ENCODE measurements at regions not wholly inside any gene's neighbourhood (a gene's known extent, or its start where the extent isn't known, plus 50 kb on each side); places are given as distances from the start of the nearest gene placed in this dataset.

GRCh38 chr6:167574431-167575151 lies 249.7 kb downstream of the TTLL2 start:
- TF ChIP-seq POLR2A (IDR thresholded peaks at IDR 0.05; ENCODE audit: low read length), result no peak
- no peak for TF ChIP-seq NFE2L2 (conservative IDR thresholded peaks at IDR 0.05; ENCODE audit: low read length)
- TF ChIP-seq, protein P1, sequence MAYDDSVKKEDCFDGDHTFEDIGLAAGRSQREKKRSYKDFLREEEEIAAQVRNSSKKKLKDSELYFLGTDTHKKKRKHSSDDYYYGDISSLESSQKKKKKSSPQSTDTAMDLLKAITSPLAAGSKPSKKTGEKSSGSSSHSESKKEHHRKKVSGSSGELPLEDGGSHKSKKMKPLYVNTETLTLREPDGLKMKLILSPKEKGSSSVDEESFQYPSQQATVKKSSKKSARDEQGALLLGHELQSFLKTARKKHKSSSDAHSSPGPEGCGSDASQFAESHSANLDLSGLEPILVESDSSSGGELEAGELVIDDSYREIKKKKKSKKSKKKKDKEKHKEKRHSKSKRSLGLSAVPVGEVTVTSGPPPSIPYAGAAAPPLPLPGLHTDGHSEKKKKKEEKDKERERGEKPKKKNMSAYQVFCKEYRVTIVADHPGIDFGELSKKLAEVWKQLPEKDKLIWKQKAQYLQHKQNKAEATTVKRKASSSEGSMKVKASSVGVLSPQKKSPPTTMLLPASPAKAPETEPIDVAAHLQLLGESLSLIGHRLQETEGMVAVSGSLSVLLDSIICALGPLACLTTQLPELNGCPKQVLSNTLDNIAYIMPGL (CRISPR knock-in tag; IDR thresholded peaks at IDR 0.05; ENCODE audit: borderline replicate concordance), result no peak
- TF ChIP-seq REST (IDR thresholded peaks at IDR 0.05), result no peak
- TF ChIP-seq CTCF (IDR thresholded peaks at IDR 0.05), result no peak
- no peak for TF ChIP-seq RAD21 (conservative IDR thresholded peaks at IDR 0.05 in 1 of 2, IDR thresholded peaks at IDR 0.05 in 1 of 2)
- no peak for TF ChIP-seq RFX5 (IDR thresholded peaks at IDR 0.05)
- no peak for TF ChIP-seq ELK1 (IDR thresholded peaks at IDR 0.05; ENCODE audit: low read depth, low read length)
- no peak for TF ChIP-seq BCL3 (IDR thresholded peaks at IDR 0.05)
- TF ChIP-seq, protein P2, sequence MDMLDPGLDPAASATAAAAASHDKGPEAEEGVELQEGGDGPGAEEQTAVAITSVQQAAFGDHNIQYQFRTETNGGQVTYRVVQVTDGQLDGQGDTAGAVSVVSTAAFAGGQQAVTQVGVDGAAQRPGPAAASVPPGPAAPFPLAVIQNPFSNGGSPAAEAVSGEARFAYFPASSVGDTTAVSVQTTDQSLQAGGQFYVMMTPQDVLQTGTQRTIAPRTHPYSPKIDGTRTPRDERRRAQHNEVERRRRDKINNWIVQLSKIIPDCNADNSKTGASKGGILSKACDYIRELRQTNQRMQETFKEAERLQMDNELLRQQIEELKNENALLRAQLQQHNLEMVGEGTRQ (IDR thresholded peaks at IDR 0.05), result no peak

Measured in A549 (cell line).